ENCODE measurements at regions not wholly inside any gene's neighbourhood (a gene's known extent, or its start where the extent isn't known, plus 50 kb on each side); places are given as distances from the start of the nearest gene placed in this dataset.

GRCh38 chr1:219542828-219543518 is 69.9 kb downstream of the ZC3H11B start:
- DNase-seq = no peak
- intact Hi-C loops (cut with DNase I) = no loop called here
- Histone ChIP-seq H3K27ac (no peak overlapping the region), H3K4me3 (no peak overlapping the region), H3K4me1 (replicated peaks in 1 of 2) (no peaks in the 10 kb centered on the region), H3K9me3 (replicated peaks in 1 of 3) (no peaks in the 10 kb centered on the region), H3K27me3 (no peaks in the 10 kb centered on the region), H3K36me3 (replicated peaks in 1 of 2) (no peaks in the 10 kb centered on the region)
- WGBS, 4 donors = 78 to 91% (median 80%) methylated on average over 5 of the region's 5 CpGs
- TF ChIP-seq CTCF (IDR thresholded peaks at IDR 0.05) = no peak
- no peak for TF ChIP-seq POLR2A (IDR thresholded peaks at IDR 0.05)

- no peak overlapping the region for H3K4me3 ChIP-seq
- intact Hi-C loops (cut with DNase I) = no loop called here
- DNase-seq = no peak
- no peaks in the 10 kb centered on the region for H3K36me3 ChIP-seq (replicated peaks in 1 of 2)
- no peak overlapping the region for H3K27ac ChIP-seq
- no peaks in the 10 kb centered on the region for H3K27me3 ChIP-seq
- no peaks in the 10 kb centered on the region for H3K4me1 ChIP-seq (replicated peaks in 1 of 2)
- no peaks in the 10 kb centered on the region for H3K9me3 ChIP-seq (replicated peaks in 1 of 3)
- TF ChIP-seq POLR2A (IDR thresholded peaks at IDR 0.05) (no peak), CTCF (IDR thresholded peaks at IDR 0.05) (no peak)
These were observed 71.0 kb downstream of the ZC3H11B start for GRCh38 chr1:219541946-219542345.

- Histone ChIP-seq H3K27me3 (no peaks in the 10 kb centered on the region), H3K36me3 (replicated peaks in 1 of 2) (no peaks in the 10 kb centered on the region), H3K9me3 (replicated peaks in 1 of 3) (no peaks in the 10 kb centered on the region), H3K4me3 (no peak overlapping the region), H3K4me1 (replicated peaks in 1 of 2) (no peaks in the 10 kb centered on the region), H3K27ac (no peak overlapping the region)
- intact Hi-C loops (cut with DNase I) = no loop called here
- DNase-seq = no peak
- WGBS, 4 donors = 60 to 72% (median 66%) methylated on average over 3 of the region's 3 CpGs
- TF ChIP-seq CTCF (IDR thresholded peaks at IDR 0.05) (no peak), POLR2A (IDR thresholded peaks at IDR 0.05) (no peak)
These were observed 73.2 kb downstream of the ZC3H11B start for GRCh38 chr1:219539645-219540254.

GRCh38 chr1:219538886-219539285 is 74.0 kb downstream of the ZC3H11B start:
- H3K4me1 ChIP-seq (replicated peaks in 1 of 2) = no peaks in the 10 kb centered on the region
- TF ChIP-seq POLR2A (IDR thresholded peaks at IDR 0.05) (no peak), CTCF (IDR thresholded peaks at IDR 0.05) (no peak)
- WGBS, 4 donors = 66 to 82% (median 78%) methylated on average over 1 of the region's 1 CpG

More at GRCh38 chr1:219538886-219539285, 74.0 kb downstream of the ZC3H11B start:
- Histone ChIP-seq H3K4me3 (no peak overlapping the region), H3K36me3 (replicated peaks in 1 of 2) (no peaks in the 10 kb centered on the region), H3K27ac (no peak overlapping the region), H3K9me3 (replicated peaks in 1 of 3) (no peaks in the 10 kb centered on the region), H3K27me3 (no peaks in the 10 kb centered on the region)
- DNase-seq = no peak
- intact Hi-C loops (cut with DNase I) = no loop called here

All from adrenal gland (tissue), 9 donors.